HG03139 (cell line): ENCODE measurements at regions not wholly inside any gene's neighbourhood (a gene's known extent, or its start where the extent isn't known, plus 50 kb on each side); places are given as distances from the start of the nearest gene placed in this dataset.
"Not testable (repeated sequence)": the region's sequence is repeated elsewhere in the genome, so short reads cannot be mapped to it uniquely, and the experiment has no call there.

Experiments used
- ATAC-seq: cut with Tn5 transposase; IDR thresholded peaks from one replicate; pipeline ENCODE4 v1.9.1; 2021; ENCODE audit not compliant: unreplicated experiment

GRCh38 chr21:17348357-17348756 is 164.5 kb upstream of the CXADR start:
- no peak for ATAC-seq

GRCh38 chr21:17348849-17349248 is 164.0 kb upstream of the CXADR start:
- no peak for ATAC-seq

- ATAC-seq, result no peak
Measured at GRCh38 chr21:17351766-17352165, 161.1 kb upstream of the CXADR start.

- ATAC-seq, result no peak
Measured at GRCh38 chr21:17352996-17353655, 159.7 kb upstream of the CXADR start.

GRCh38 chr21:17359781-17360180 is 153.1 kb upstream of the CXADR start:
- no peak for ATAC-seq

GRCh38 chr21:17368748-17369363 is 144.0 kb upstream of the CXADR start:
- ATAC-seq, result no peak

GRCh38 chr21:17370263-17370662 is 142.6 kb upstream of the CXADR start:
- ATAC-seq, result no peak

- no peak for ATAC-seq
Measured at GRCh38 chr21:17370916-17371315, 141.9 kb upstream of the CXADR start.

- no peak for ATAC-seq
Measured at GRCh38 chr21:17371450-17371849, 141.4 kb upstream of the CXADR start.

- no peak for ATAC-seq
Measured at GRCh38 chr21:17372200-17372599, 140.6 kb upstream of the CXADR start.

- ATAC-seq, result no peak
Measured at GRCh38 chr21:17386498-17386897, 126.3 kb upstream of the CXADR start.

GRCh38 chr21:17387030-17387617 is 125.7 kb upstream of the CXADR start:
- peak; percentile 68 for ATAC-seq

GRCh38 chr21:17388226-17388625 is 124.6 kb upstream of the CXADR start:
- no peak for ATAC-seq

- ATAC-seq, result no peak
Measured at GRCh38 chr21:17389311-17389710, 123.5 kb upstream of the CXADR start.

- ATAC-seq, result no peak
Measured at GRCh38 chr21:17390569-17390968, 122.3 kb upstream of the CXADR start.

GRCh38 chr21:17391811-17392340 is 121.0 kb upstream of the CXADR start:
- ATAC-seq, result no peak

GRCh38 chr21:17393413-17393812 is 119.4 kb upstream of the CXADR start:
- no peak for ATAC-seq

GRCh38 chr21:17396948-17397347 is 115.9 kb upstream of the CXADR start:
- ATAC-seq, result no peak

GRCh38 chr21:17397703-17398102 is 115.1 kb upstream of the CXADR start:
- ATAC-seq, result no peak

GRCh38 chr21:17398954-17399353 is 113.9 kb upstream of the CXADR start:
- ATAC-seq, result not testable (repeated sequence)

- ATAC-seq, result no peak
Measured at GRCh38 chr21:17402937-17403336, 109.9 kb upstream of the CXADR start.

GRCh38 chr21:17406202-17406601 is 106.6 kb upstream of the CXADR start:
- ATAC-seq, result no peak
